Fibroblast of skin of abdomen (primary cell): ENCODE measurements at regions not wholly inside any gene's neighbourhood (a gene's known extent, or its start where the extent isn't known, plus 50 kb on each side); places are given as distances from the start of the nearest gene placed in this dataset.

ENCODE experiments used
- DNase-seq: peaks from one replicate; pipeline ENCODE4 v3.0.0-alpha.2; 2013

GRCh38 chr18:33957707-33958106 lies 267.0 kb downstream of the NOL4 start:
- DNase-seq: no peak

GRCh38 chr18:33951031-33951430 lies 273.7 kb downstream of the NOL4 start:
- DNase-seq: peak; percentile 70

- peak; percentile 63 for DNase-seq
Observed at GRCh38 chr18:33946336-33946735, 278.4 kb downstream of the NOL4 start.

GRCh38 chr18:33944493-33944892 lies 280.2 kb downstream of the NOL4 start:
- DNase-seq: no peak

- no peak for DNase-seq
Observed at GRCh38 chr18:33937270-33937816, 287.4 kb downstream of the NOL4 start.

GRCh38 chr18:33934258-33934657 lies 290.5 kb downstream of the NOL4 start:
- no peak for DNase-seq

GRCh38 chr18:33928231-33928630 lies 296.5 kb downstream of the NOL4 start:
- DNase-seq: peak; percentile 54

- DNase-seq: no peak
Observed at GRCh38 chr18:33924576-33924975, 300.1 kb downstream of the NOL4 start.

- DNase-seq: no peak
Observed at GRCh38 chr18:33923980-33924379, 300.7 kb downstream of the NOL4 start.

- no peak for DNase-seq
Observed at GRCh38 chr18:33918571-33918970, 306.1 kb downstream of the NOL4 start.

GRCh38 chr18:33916200-33916599 lies 308.5 kb downstream of the NOL4 start:
- no peak for DNase-seq

- peak; percentile 8 for DNase-seq
Observed at GRCh38 chr18:33914399-33914798, 310.3 kb downstream of the NOL4 start.

- no peak for DNase-seq
Observed at GRCh38 chr18:33906046-33906445, 318.7 kb downstream of the NOL4 start.

- DNase-seq: no peak
Observed at GRCh38 chr18:33901894-33902512, 322.7 kb downstream of the NOL4 start.

- DNase-seq: no peak
Observed at GRCh38 chr18:33900638-33901037, 322.6 kb downstream of the ASXL3 start.

GRCh38 chr18:33898427-33898826 lies 320.4 kb downstream of the ASXL3 start:
- no peak for DNase-seq

GRCh38 chr18:33878213-33878612 lies 300.2 kb downstream of the ASXL3 start:
- no peak for DNase-seq

- DNase-seq: no peak
Observed at GRCh38 chr18:33875029-33875565, 297.1 kb downstream of the ASXL3 start.

GRCh38 chr18:33873112-33873511 lies 295.1 kb downstream of the ASXL3 start:
- no peak for DNase-seq

- peak; percentile 1 for DNase-seq
Observed at GRCh38 chr18:33871363-33872025, 293.5 kb downstream of the ASXL3 start.

GRCh38 chr18:33870059-33870458 lies 292.0 kb downstream of the ASXL3 start:
- DNase-seq: peak; percentile 63

GRCh38 chr18:33866386-33866785 lies 288.4 kb downstream of the ASXL3 start:
- DNase-seq: no peak

- DNase-seq: no peak
Observed at GRCh38 chr18:33863912-33864311, 285.9 kb downstream of the ASXL3 start.

- no peak for DNase-seq
Observed at GRCh38 chr18:33854827-33855139, 276.8 kb downstream of the ASXL3 start.
